ENCODE measurements at regions not wholly inside any gene's neighbourhood (a gene's known extent, or its start where the extent isn't known, plus 50 kb on each side); places are given as distances from the start of the nearest gene placed in this dataset.

DNA sequence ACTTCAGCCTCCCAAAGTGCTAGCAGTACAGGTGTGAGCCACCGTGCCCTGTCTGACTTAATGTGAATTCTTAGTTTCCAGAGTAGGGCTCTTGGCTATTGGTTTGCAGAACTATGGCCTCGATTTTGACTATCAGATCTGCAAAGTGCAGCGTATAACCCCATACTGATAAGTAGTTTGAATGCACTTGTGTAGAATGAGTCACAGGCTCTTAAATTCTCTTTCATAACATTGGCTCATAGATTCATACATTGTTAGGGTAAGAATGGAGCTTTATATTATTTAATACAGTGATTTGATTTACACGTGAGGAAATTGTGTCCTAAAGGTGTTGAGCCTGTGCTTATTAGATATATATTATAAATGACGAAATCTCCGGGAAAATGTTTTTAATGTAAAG lies 109.9 kb downstream of the ZPLD1 start (continued):
- TF ChIP-seq BCL3 (IDR thresholded peaks at IDR 0.05; ENCODE audit: borderline replicate concordance, insufficient read depth, low read depth, low read length, poor library complexity, severe bottlenecking), result no peak
- TF ChIP-seq CHD2 (IDR thresholded peaks at IDR 0.05; ENCODE audit: borderline replicate concordance, low read depth, low read length), result no peak
- no peak for TF ChIP-seq EED (IDR thresholded peaks at IDR 0.05; ENCODE audit: low read depth)
- no peak for TF ChIP-seq PAX8 (IDR thresholded peaks at IDR 0.05)
- no peak for TF ChIP-seq PAX5 (IDR thresholded peaks at IDR 0.05; ENCODE audit: borderline replicate concordance, low read depth, low read length)
- TF ChIP-seq JUNB (IDR thresholded peaks at IDR 0.05), result no peak

GRCh38 chr3:102545276-102545675 lies 110.5 kb downstream of the ZPLD1 start:
- Histone ChIP-seq H3K27ac (ENCODE audit: control insufficient read depth, insufficient read depth) (no peak overlapping the region), H3K4me1 (ENCODE audit: control insufficient read depth, insufficient read depth, low read length) (no peaks in the 10 kb centered on the region), H2AFZ (ENCODE audit: control insufficient read depth, low read depth, low read length) (no peak overlapping the region), H3K4me3 (no peak overlapping the region), H3K9ac (ENCODE audit: control insufficient read depth, insufficient read depth, low read length) (no peak overlapping the region), H3K9me3 (replicated peaks; ENCODE audit: control insufficient read depth, insufficient read depth, low read length) (no peaks in the 10 kb centered on the region), H3K36me3 (ENCODE audit: control insufficient read depth in 2 of 2, insufficient read depth in 2 of 2, low read length in 1 of 2) (no peaks in the 10 kb centered on the region), H3K4me2 (ENCODE audit: control insufficient read depth, insufficient read depth) (no peak overlapping the region), H4K20me1 (ENCODE audit: control insufficient read depth, insufficient read depth) (no peaks in the 10 kb centered on the region), H3K27me3 (replicated peaks in 1 of 2; ENCODE audit: control insufficient read depth in 2 of 2, insufficient read depth in 2 of 2, low read length in 1 of 2) (no peaks in the 10 kb centered on the region; a peak in 1 of 4 replicates), H3K79me2 (ENCODE audit: control insufficient read depth, insufficient read depth, low read length) (no peaks in the 10 kb centered on the region)
- DNase-seq (ENCODE audit: low read depth, low spot score) (no peak), ATAC-seq (no peak), FAIRE-seq (no peak)
- TF ChIP-seq CUX1 (IDR thresholded peaks at IDR 0.05; ENCODE audit: insufficient replicate concordance, low read depth, low read length), result no peak
- in situ Hi-C loops (cut with MboI), result no loop called here
- ChIA-PET CTCF (interaction anchor here (0.6 kb wide), 1 partner anchor 9 kb away, joined by 3 read pairs; no protein-coding TSS in a partner anchor), SMC1A (ENCODE audit: uncharacterized antibody, unreplicated experiment) (no interaction called here), POLR2A (no interaction called here), RAD21 (ENCODE audit: unreplicated experiment) (interaction anchor here (1.2 kb wide), 1 partner anchor 316 kb away, joined by 3 read pairs; no protein-coding TSS in a partner anchor)
- intact Hi-C loops (cut with micrococcal nuclease; ENCODE audit: unreplicated experiment), result no loop called here
- 0% methylated on average over 2 of the region's 2 CpGs for WGBS (ENCODE audit: insufficient coverage, insufficient replicate concordance, low lambda C conversion rate, missing lambda C conversion rate)
- no TSS peak for BruUV-seq (replicated peaks)
